ENCODE measurements at regions not wholly inside any gene's neighbourhood (a gene's known extent, or its start where the extent isn't known, plus 50 kb on each side); places are given as distances from the start of the nearest gene placed in this dataset.

GRCh38 chr9:38276771-38277439 is 115.6 kb upstream of the ALDH1B1 start:
- DNase-seq (ENCODE audit: low spot score) = peak; percentile 36
- H3K4me3 ChIP-seq = no peak overlapping the region
- no peak overlapping the region for H3K27ac ChIP-seq
- TF ChIP-seq CTCF (IDR thresholded peaks at IDR 0.05) = no peak

GRCh38 chr9:38274800-38275199 is 117.7 kb upstream of the ALDH1B1 start:
- H3K27ac ChIP-seq = no peak overlapping the region
- TF ChIP-seq CTCF (IDR thresholded peaks at IDR 0.05) = no peak
- H3K4me3 ChIP-seq = no peak overlapping the region
- DNase-seq (ENCODE audit: low spot score) = peak; percentile 33

- Histone ChIP-seq H3K4me3 (no peak overlapping the region), H3K27ac (no peak overlapping the region)
- TF ChIP-seq CTCF (IDR thresholded peaks at IDR 0.05) = no peak
- peak; percentile 22 for DNase-seq (ENCODE audit: low spot score)
These were observed 119.8 kb upstream of the ALDH1B1 start for GRCh38 chr9:38272710-38273109.

GRCh38 chr9:38271666-38272241 is 120.7 kb upstream of the ALDH1B1 start:
- Histone ChIP-seq H3K4me3 (no peak overlapping the region), H3K27ac (no peak overlapping the region)
- DNase-seq (ENCODE audit: low spot score) = peak; percentile 50
- TF ChIP-seq CTCF (IDR thresholded peaks at IDR 0.05) = no peak

- no peak overlapping the region for H3K27ac ChIP-seq
- no peak for TF ChIP-seq CTCF (IDR thresholded peaks at IDR 0.05)
- no peak overlapping the region for H3K4me3 ChIP-seq
- DNase-seq (ENCODE audit: low spot score) = peak; percentile 47
These were observed 122.7 kb upstream of the ALDH1B1 start for GRCh38 chr9:38269775-38270174.

- Histone ChIP-seq H3K4me3 (no peak overlapping the region), H3K27ac (no peak overlapping the region)
- TF ChIP-seq CTCF (IDR thresholded peaks at IDR 0.05) = no peak
- DNase-seq (ENCODE audit: low spot score) = no peak
These were observed 129.0 kb upstream of the ALDH1B1 start for GRCh38 chr9:38263532-38263931.

Measured in coronary artery (tissue), 2 donors.